ENCODE measurements at regions not wholly inside any gene's neighbourhood (a gene's known extent, or its start where the extent isn't known, plus 50 kb on each side); places are given as distances from the start of the nearest gene placed in this dataset.

GRCh38 chr5:121691478-121691877 is 160.2 kb upstream of the FTMT start:
- H3K27me3 ChIP-seq, result no peaks in the 10 kb centered on the region
- H3K27ac ChIP-seq, result no peak overlapping the region
- TF ChIP-seq CTCF (IDR thresholded peaks at IDR 0.05), result no peak
- DNase-seq, result no peak
- no peak overlapping the region for H3K4me3 ChIP-seq
- intact Hi-C loops (cut with DNase I; ENCODE audit: low total_unique reads), result no loop called here
- H3K36me3 ChIP-seq, result no peaks in the 10 kb centered on the region
- H3K9me3 ChIP-seq, result no peaks in the 10 kb centered on the region
- no peaks in the 10 kb centered on the region for H3K4me1 ChIP-seq

- Histone ChIP-seq H3K36me3 (no peaks in the 10 kb centered on the region), H3K27ac (no peak overlapping the region), H3K27me3 (no peaks in the 10 kb centered on the region), H3K4me3 (no peak overlapping the region), H3K4me1 (no peaks in the 10 kb centered on the region), H3K9me3 (no peaks in the 10 kb centered on the region)
- TF ChIP-seq CTCF (IDR thresholded peaks at IDR 0.05), result no peak
- DNase-seq, result no peak
- intact Hi-C loops (cut with DNase I; ENCODE audit: low total_unique reads), result no loop called here
These were observed 159.5 kb upstream of the FTMT start for GRCh38 chr5:121692158-121692557.

GRCh38 chr5:121693864-121694263 is 157.8 kb upstream of the FTMT start:
- intact Hi-C loops (cut with DNase I; ENCODE audit: low total_unique reads), result no loop called here
- no peak for DNase-seq
- no peak overlapping the region for H3K27ac ChIP-seq
- no peak overlapping the region for H3K4me3 ChIP-seq
- no peaks in the 10 kb centered on the region for H3K9me3 ChIP-seq
- H3K4me1 ChIP-seq, result no peaks in the 10 kb centered on the region
- no peaks in the 10 kb centered on the region for H3K36me3 ChIP-seq
- no peaks in the 10 kb centered on the region for H3K27me3 ChIP-seq
- no peak for TF ChIP-seq CTCF (IDR thresholded peaks at IDR 0.05)

- no peaks in the 10 kb centered on the region for H3K9me3 ChIP-seq
- TF ChIP-seq CTCF (IDR thresholded peaks at IDR 0.05), result no peak
- no peak for DNase-seq
- H3K36me3 ChIP-seq, result no peaks in the 10 kb centered on the region
- H3K4me1 ChIP-seq, result no peaks in the 10 kb centered on the region
- no peaks in the 10 kb centered on the region for H3K27me3 ChIP-seq
- intact Hi-C loops (cut with DNase I; ENCODE audit: low total_unique reads), result no loop called here
- no peak overlapping the region for H3K27ac ChIP-seq
- H3K4me3 ChIP-seq, result no peak overlapping the region
These were observed 156.4 kb upstream of the FTMT start for GRCh38 chr5:121695307-121695706.

- intact Hi-C loops (cut with DNase I; ENCODE audit: low total_unique reads), result no loop called here
- H3K27ac ChIP-seq, result no peak overlapping the region
- no peak for TF ChIP-seq CTCF (IDR thresholded peaks at IDR 0.05)
- no peaks in the 10 kb centered on the region for H3K36me3 ChIP-seq
- no peaks in the 10 kb centered on the region for H3K9me3 ChIP-seq
- no peaks in the 10 kb centered on the region for H3K27me3 ChIP-seq
- no peak for DNase-seq
- no peak overlapping the region for H3K4me3 ChIP-seq
- H3K4me1 ChIP-seq, result no peaks in the 10 kb centered on the region
These were observed 153.0 kb upstream of the FTMT start for GRCh38 chr5:121698690-121699089.

GRCh38 chr5:121701731-121702130 is 150.0 kb upstream of the FTMT start:
- no peak for DNase-seq
- intact Hi-C loops (cut with DNase I; ENCODE audit: low total_unique reads), result no loop called here

More at GRCh38 chr5:121701731-121702130, 150.0 kb upstream of the FTMT start:
- no peaks in the 10 kb centered on the region for H3K9me3 ChIP-seq
- H3K4me3 ChIP-seq, result no peak overlapping the region
- no peaks in the 10 kb centered on the region for H3K27me3 ChIP-seq
- H3K27ac ChIP-seq, result no peak overlapping the region
- no peak for TF ChIP-seq CTCF (IDR thresholded peaks at IDR 0.05)
- no peaks in the 10 kb centered on the region for H3K4me1 ChIP-seq
- H3K36me3 ChIP-seq, result no peaks in the 10 kb centered on the region
